ENCODE measurements at regions not wholly inside any gene's neighbourhood (a gene's known extent, or its start where the extent isn't known, plus 50 kb on each side); places are given as distances from the start of the nearest gene placed in this dataset.

GRCh38 chr5:51882647-51883046, 499.4 kb downstream of the ISL1 start:
- ATAC-seq, result no peak
- TF ChIP-seq TCF4 (CRISPR knock-in tag; IDR thresholded peaks at IDR 0.05; ENCODE audit: borderline replicate concordance), result no peak
- no peak for TF ChIP-seq CSDC2 (CRISPR knock-in tag; IDR thresholded peaks at IDR 0.05)
- no peak for TF ChIP-seq BACH2 (CRISPR knock-in tag; IDR thresholded peaks at IDR 0.05; ENCODE audit: borderline replicate concordance)
- TF ChIP-seq ZC3H10 (CRISPR knock-in tag; IDR thresholded peaks at IDR 0.05), result no peak

GRCh38 chr5:51889703-51890102, 506.5 kb downstream of the ISL1 start:
- TF ChIP-seq ISL1 (CRISPR knock-in tag; IDR thresholded peaks at IDR 0.05), result no peak
- TF ChIP-seq PPARA (CRISPR knock-in tag; IDR thresholded peaks at IDR 0.05; ENCODE audit: borderline replicate concordance), result no peak
- no peak for TF ChIP-seq TOX (CRISPR knock-in tag; IDR thresholded peaks at IDR 0.05; ENCODE audit: borderline replicate concordance)
- TF ChIP-seq ZFP30 (CRISPR knock-in tag; IDR thresholded peaks at IDR 0.05), result no peak
- no peak for TF ChIP-seq ZC3H10 (CRISPR knock-in tag; IDR thresholded peaks at IDR 0.05)
- TF ChIP-seq CREB5 (CRISPR knock-in tag; IDR thresholded peaks at IDR 0.05; ENCODE audit: low read depth), result no peak
- TF ChIP-seq ZNF70 (CRISPR knock-in tag; IDR thresholded peaks at IDR 0.05), result no peak
- TF ChIP-seq CSDC2 (CRISPR knock-in tag; IDR thresholded peaks at IDR 0.05), result no peak
- TF ChIP-seq TSHZ2 (CRISPR knock-in tag; IDR thresholded peaks at IDR 0.05), result no peak
- TF ChIP-seq RARB (CRISPR knock-in tag; IDR thresholded peaks at IDR 0.05), result no peak
- TF ChIP-seq BACH2 (CRISPR knock-in tag; IDR thresholded peaks at IDR 0.05; ENCODE audit: borderline replicate concordance), result no peak
- TF ChIP-seq GLIS3 (CRISPR knock-in tag; IDR thresholded peaks at IDR 0.05), result no peak
- TF ChIP-seq OSR1 (CRISPR knock-in tag; IDR thresholded peaks at IDR 0.05), result no peak
- TF ChIP-seq POU6F1 (CRISPR knock-in tag; IDR thresholded peaks at IDR 0.05; ENCODE audit: borderline replicate concordance, low read depth), result no peak
- TF ChIP-seq ESRRG (CRISPR knock-in tag; IDR thresholded peaks at IDR 0.05), result no peak
- no peak for TF ChIP-seq SNAI2 (CRISPR knock-in tag; IDR thresholded peaks at IDR 0.05)
- no peak for ATAC-seq

GRCh38 chr5:51890435-51891116, 507.3 kb downstream of the ISL1 start:
- no peak for TF ChIP-seq PATZ1 (CRISPR knock-in tag; IDR thresholded peaks at IDR 0.05; ENCODE audit: borderline replicate concordance)
- no peak for TF ChIP-seq BACH2 (CRISPR knock-in tag; IDR thresholded peaks at IDR 0.05; ENCODE audit: borderline replicate concordance)
- TF ChIP-seq TSHZ2 (CRISPR knock-in tag; IDR thresholded peaks at IDR 0.05), result no peak
- TF ChIP-seq RARB (CRISPR knock-in tag; IDR thresholded peaks at IDR 0.05), result no peak
- no peak for TF ChIP-seq OSR1 (CRISPR knock-in tag; IDR thresholded peaks at IDR 0.05)
- no peak for TF ChIP-seq TCF4 (CRISPR knock-in tag; IDR thresholded peaks at IDR 0.05; ENCODE audit: borderline replicate concordance)
- no peak for TF ChIP-seq ESRRG (CRISPR knock-in tag; IDR thresholded peaks at IDR 0.05)
- TF ChIP-seq ZFP3 (CRISPR knock-in tag; IDR thresholded peaks at IDR 0.05), result no peak
- no peak for TF ChIP-seq TOX (CRISPR knock-in tag; IDR thresholded peaks at IDR 0.05; ENCODE audit: borderline replicate concordance)
- TF ChIP-seq ARNTL (CRISPR knock-in tag; IDR thresholded peaks at IDR 0.05; ENCODE audit: borderline replicate concordance, low read depth), result no peak
- TF ChIP-seq ZNF565 (CRISPR knock-in tag; conservative IDR thresholded peaks at IDR 0.05; ENCODE audit: low read depth), result no peak
- TF ChIP-seq ZNF70 (CRISPR knock-in tag; IDR thresholded peaks at IDR 0.05), result no peak
- no peak for ATAC-seq
